LoVo (cell line): ENCODE measurements at regions not wholly inside any gene's neighbourhood (a gene's known extent, or its start where the extent isn't known, plus 50 kb on each side); places are given as distances from the start of the nearest gene placed in this dataset.

ENCODE experiments used
- DNase-seq: peaks from one replicate; pipeline ENCODE4 v3.0.0-alpha.2; 2016; ENCODE audit warnings: low spot score

DNA sequence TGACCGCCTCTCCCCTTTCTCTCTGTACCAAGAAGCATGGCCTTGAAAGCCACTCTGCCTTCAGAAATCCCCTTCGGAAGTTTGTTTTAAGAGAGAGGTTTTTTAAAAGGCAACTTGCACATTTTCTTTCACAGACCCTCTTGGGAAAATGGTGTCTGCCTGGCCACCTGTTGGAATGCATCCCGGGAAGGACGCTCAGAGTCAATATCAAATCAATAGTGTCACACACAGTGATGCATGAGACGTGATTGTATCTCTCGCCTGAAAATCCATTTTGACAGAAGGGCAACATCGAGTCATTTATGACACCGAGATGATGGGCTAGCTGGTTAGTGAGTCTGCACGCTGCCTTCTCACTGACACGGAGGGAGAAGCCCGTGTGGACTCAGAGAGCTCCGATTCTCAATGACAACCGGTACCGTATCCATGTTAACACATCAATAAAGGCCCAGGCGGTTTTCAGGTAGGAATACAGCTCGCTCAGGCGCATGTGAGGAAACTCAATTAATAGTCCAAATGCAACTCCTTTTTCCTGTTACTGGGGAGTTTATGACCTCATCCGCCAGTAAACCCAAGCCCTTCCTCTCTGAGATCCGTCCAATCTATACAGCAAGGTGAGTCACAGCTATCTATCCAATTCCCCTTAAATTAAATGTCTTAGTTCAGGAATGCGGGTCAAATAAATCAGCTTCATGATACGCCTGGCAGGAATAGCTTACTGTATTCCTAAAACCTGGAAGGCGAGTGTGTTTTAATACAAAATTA lies 621.5 kb upstream of the MKI67 start:
- no peak for DNase-seq

DNA sequence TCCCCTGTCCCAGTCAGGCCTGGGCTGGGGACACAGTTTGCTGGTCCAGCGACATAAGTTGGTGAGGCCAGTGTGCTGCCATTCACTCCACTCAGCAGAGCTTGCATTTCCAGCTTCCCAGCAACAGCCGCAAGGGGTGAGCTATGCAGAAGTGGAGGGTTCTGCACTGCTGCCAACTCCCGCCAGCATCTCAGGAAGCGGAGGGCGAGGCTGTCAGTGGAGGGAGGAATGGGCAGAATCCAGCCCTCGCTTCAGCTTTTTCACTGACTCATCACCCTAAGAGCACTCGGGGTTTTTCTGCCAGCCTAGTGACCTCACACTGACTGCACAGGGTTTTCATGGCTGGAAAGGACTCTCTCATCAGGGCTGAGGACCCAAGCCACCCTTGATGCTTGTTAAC lies 625.1 kb upstream of the MKI67 start:
- DNase-seq, result no peak

DNA sequence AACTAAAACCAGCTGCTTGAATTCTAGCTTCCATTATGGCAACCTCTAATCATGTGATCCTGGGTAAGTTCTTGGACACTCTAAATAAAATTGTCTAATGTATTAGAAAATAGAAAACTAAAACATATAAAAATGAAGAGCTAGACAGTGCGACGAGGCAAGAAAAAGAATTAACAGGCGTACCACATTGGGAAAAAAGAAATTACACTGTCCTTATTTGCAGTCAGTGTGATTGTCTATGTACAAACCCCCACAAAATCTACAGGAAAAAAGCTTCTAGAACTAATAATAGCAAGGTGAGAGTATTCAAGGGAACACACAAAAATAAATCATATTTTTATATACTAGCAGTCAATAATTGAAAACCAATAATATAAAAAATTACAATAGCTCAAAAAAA lies 625.6 kb upstream of the MKI67 start:
- no peak for DNase-seq

DNA sequence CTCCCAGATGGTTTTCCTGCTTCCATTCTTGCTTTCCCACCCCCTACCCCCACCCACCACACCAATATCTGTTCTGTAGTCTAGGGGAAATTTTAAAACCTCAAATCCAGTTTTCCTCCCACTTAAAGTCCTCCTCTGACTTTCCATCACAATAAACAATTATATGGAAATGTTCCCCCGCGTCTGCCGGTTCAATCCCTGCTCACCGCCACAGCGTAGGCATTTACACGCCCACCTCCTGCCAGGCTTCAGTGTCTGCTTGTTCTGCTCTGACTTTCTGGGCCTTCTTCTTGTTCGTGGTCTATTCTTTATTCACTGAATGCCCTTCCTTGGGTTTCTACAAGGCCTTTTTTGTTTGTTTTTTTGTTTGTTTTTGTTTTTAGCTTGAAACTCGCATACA lies 633.0 kb upstream of the MKI67 start:
- DNase-seq, result no peak

DNA sequence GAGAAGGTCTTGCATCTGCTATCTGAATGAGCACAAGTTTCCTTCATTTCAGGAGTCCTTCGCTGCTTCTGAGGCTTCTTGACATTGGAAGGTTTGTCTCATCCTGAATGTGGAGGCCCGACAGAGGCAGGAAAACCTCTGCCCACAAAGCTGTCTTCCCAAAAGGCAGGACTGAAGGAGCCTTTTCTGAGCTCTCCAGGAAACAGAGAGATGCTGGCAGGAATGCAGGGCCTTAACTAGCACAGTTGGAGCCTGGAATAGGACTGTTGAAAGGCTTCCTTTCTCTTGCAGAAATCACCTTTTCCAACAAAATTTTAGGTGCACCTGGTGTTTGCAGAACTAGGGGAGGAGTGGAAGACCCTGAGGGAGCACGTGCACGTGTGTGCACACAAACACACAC lies 637.4 kb upstream of the MKI67 start:
- no peak for DNase-seq

DNA sequence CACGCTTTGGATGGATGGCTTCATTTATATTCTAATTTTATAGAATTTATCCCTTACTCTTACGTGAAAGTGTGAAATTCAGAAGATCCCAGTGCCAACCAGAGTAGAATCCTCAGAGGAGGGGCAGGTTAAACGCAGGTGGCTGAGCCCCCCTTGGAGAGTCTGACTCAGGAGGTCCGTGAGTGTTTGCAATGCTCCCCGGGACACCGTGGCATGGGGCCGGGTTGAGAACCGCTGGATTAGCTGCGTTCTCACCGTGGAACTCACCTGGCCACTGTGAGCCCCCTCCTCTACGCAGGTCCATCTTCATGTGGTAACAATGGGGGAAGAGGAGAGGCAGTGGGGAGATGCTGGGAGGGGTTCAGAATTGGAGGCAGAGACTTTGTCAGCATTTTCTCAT lies 638.0 kb upstream of the MKI67 start:
- DNase-seq, result no peak

DNA sequence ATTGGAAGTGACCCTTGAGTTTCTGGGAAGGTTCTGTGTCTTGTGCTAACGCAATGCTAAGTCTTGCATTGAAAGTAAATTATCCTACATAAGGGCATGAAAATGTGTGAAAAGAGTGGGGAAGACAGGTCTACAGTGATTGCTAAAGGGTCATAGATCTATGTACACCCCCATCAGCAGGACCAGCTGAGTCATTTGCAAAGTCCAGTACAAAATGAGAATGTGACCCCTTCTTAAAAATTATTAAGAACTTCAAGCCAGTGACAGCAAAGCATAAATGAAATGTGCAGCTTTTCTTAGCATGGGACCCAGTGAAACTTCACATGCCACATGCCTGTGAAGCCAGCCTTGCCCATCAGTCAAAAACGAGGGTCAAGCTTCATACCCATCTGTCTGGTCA lies 640.7 kb upstream of the MKI67 start:
- no peak for DNase-seq

DNA sequence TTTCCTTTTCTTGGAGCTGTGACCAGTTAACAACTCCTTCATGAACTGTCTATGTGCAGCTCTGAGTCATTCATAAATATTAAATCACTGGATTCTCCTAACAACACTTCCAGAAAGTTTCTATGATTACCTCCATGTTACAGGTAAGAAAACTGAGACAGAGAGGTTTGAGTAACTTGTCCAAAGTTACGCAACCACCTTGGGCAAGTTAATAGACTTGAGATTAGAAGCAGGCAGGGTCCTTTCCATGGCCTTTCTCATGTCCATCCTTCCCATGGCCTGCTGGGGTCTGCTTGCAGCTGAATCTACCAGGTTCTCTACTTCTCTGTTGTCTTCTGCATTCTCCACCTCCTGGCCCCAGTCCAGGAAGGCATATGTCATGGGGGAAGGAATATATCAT lies 648.8 kb upstream of the MKI67 start:
- no peak for DNase-seq

DNA sequence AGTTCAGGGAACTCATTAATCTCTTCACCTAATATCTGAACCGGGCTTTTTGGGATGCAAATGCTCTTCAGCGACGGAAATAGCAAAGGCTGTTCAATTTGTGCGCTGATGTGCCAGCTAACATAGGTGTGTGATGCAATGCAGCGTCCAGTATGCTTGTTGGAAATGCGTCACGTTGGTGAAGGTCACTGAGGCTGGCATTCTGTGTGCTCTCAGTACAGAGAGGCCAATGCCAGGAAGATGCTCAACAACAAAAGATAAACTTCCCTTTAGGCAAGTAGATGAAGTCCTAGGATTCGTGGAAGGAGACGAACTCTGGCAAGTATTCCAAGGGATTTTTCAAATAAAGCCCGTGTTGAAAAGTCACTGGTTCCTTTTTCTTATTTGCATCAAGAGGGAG lies 649.5 kb upstream of the MKI67 start:
- no peak for DNase-seq

DNA sequence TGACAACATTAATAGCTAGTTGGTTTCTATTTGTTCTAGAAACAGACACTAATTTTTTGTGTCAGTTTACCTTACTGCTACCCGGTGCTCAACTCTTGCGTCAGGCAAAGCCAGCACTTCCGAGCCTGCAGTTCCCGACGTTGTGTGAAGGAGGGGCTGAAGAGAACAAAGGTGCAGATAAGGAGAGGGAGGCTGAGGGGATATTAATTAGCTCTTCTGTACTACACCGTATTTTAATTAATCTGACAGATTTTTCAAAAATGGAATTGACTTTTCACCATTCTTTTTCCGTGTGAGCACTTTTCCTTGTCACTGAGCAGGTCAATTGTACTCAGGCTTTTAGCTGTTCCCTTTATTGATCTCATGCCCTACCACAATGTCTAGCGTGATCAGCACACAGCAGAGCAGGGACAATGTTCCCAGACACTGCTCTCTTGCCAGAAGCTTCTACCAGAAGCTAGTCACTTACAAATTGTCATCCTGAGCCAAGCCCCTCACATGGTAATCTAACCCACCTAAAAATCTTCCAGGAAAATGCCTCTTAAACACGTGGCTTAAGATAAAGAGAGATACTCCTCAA lies 650.5 kb upstream of the MKI67 start:
- no peak for DNase-seq

DNA sequence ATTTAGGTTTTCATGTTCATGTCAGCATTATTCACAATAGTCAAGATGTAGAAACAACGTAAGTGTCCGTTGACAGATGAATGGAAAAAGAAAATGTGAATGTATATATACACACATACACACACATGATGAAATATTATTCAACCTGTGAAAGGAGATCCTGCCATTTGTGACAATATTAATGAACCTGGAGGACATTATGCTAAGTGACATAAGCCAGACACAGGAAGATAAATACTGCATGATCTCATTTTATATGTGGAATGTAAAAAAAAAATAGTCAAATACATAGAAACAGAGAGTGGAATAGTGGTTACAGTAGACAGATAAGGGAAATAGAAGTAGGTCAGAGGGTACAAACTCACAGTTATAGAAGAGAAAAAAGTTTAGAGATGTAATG lies 651.1 kb upstream of the MKI67 start:
- DNase-seq, result no peak

DNA sequence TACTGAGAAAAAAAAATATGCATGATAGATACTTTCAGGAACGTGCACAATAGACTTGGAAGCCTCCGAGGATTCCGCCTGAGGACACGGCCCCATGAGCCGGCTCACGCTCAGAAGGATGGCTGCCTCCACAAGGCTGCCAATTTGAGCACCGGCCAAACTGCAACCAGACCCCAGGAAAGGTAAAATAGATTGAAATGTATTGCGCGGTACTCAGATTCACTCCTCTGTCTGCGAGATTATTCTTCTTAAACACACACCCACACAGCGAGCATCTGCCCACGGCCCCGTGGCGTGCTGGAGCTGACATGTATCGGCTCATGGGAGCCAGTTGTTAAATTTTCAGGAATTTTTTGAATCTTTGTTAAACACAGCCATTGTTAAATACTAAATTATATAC lies 653.2 kb upstream of the MKI67 start:
- no peak for DNase-seq

DNA sequence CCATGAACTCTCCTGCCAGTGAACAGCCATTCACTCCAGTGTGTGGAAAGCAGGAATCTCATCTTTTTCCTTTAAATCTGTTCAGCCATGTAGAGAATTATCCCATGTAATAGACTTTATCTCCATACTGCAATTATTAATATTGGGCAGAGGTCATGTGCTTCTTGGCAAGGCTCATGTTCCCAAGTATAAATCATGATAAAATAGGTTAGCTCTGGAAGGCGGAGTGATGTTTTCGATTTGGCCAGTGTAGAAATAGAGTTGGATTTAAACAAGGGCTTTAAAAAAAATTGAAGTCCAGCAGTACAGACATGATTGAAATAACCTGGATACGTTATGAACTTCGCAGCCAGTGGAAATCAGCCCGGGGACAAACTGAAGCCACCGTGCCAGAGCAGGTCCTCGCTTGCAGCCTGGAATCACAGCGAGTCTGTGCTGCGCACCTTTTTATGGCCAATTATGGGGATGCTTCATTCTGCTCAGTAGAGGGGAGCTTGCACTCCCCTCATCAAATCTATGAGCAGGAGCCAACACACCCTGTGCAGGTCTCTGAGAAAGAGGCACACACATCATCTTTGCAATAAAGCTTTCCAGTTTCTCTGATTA lies 654.0 kb upstream of the MKI67 start:
- no peak for DNase-seq

DNA sequence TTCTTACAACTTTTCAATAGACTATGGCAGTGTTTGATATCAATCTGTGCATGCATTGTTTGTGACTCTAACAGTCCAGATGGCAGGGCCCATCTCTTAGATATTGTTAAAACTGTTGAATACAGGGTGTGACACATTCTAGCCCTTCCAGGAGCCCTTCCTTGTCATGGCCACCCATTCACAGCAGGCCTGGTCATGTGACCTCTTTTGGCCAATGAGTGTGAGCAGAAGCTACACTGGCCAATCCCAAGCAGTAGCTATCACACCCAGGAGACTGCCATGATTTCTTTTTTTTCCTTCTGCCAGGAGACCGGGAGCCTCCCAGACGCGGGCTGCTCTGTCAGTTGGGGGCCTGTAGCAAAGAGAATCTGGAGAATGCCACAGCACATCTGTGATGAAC lies 655.4 kb upstream of the MKI67 start:
- DNase-seq, result no peak

DNA sequence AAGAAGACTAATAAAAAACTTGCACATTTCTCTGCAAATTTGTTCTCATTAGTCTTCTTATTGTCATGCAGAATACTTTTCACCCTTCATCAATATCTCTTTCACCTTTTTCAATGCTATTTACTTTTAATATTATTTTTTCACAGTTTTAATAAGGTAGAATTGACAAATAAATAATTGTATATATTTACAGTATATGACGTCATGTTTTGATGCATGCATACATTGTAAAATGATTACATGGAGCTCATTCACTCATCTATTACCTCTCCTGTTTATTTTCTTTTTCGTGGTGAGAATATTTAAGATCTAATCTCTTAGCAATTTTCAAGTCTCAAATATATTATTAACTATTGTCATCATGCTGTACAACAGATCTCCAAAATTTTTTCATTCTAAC lies 658.2 kb upstream of the MKI67 start:
- DNase-seq, result no peak

DNA sequence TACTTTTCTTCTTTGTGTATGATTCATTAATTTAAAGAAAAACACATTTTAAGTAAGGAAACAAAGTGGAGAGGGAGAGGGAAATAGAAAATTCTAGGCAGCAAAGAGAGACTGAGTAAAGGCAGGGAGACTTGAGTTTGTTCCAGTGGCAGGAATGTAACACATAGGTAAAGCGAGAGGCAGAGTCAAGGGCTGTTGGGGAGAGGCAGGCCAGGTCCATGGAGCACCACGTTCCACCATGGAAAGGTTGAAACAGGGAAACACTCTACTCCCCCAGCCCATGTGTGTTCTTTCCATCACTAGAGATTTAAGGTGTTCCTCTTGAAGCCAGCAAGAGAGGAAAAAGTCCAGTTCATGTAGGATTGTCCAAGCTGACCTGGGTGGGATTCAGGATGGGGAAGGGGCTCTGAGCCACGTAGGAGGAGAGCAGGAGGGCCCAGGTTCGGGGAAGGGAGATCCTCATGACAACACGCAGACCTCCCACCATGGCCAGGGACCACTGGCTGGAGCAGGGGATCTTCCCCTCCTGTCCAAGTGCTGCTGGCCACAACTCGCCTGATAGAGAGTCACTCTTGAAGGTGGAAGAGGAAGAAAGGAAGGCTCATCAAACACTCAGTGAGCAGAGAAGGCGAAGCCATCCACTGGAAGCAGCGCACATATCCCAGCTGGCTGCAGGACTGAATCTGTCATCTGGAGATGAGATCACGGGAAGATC lies 666.4 kb upstream of the MKI67 start:
- DNase-seq, result no peak

DNA sequence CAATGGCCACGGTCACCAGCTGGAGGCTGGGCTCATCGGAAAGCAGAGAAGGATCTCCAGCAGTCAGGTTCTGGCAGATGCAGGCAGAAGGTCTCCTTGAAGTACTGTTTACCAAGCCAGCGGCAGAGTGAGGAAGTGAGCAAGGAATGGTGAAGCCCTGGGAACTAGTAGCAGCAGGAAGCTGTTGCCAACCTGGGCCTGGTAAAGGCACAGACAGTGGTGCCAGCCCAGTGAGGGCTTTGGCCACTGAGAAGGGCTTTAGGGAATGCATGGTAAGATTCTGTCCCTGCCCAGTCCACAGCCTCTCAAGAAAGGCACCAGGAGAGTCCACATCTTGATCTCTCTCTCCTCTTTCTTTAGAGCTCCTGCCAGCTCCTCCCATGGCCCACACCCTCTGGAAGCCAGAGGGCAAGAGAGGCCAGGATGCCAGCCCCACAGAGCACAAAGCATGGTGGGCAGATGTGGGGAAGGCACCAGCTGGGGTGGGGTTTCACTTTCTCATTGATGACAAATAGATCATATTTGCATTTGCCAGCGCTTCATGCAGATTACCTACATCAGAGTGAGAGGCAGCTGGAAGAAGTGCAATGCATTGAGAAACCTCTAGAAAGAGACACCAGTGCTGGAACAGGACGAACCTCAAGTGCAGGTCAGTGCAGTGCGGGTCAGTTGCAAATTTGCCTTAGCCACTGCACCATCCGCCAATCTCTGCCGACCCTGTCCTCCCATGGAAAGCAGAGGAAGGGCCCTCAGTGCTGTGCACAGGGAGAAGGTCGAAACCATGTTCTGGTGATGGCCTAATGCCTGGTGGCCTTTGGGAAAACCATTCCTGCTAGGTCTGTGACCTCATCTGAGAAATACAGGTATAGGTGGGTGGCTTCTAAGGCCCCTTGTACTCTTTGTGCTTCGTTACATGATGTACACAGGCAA lies 667.8 kb upstream of the MKI67 start:
- no peak for DNase-seq

DNA sequence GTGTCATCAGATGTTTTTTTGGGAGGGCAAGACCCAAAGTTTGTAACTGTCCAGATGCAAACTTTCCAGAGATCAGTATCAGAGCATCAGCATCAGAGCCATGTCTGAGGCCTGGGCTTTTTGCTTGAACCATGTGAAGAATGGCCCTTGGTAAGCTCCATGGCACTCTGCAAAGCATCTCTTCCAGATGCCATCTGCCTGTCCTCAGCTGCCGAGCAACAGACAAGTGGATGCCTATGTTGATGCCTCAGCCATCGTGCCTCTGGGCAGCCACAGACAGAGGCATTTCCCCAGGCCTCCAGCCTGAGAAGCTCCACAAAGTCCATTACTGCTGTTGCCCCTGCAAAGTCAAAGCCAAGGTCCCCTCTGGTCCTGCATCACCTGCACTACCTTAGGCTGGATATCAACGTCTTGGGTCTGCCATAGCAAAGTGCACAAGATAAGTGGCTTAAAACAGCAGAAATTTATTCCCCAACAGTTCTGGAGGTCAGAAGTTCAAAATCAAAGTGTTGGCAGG lies 670.2 kb upstream of the MKI67 start:
- no peak for DNase-seq

DNA sequence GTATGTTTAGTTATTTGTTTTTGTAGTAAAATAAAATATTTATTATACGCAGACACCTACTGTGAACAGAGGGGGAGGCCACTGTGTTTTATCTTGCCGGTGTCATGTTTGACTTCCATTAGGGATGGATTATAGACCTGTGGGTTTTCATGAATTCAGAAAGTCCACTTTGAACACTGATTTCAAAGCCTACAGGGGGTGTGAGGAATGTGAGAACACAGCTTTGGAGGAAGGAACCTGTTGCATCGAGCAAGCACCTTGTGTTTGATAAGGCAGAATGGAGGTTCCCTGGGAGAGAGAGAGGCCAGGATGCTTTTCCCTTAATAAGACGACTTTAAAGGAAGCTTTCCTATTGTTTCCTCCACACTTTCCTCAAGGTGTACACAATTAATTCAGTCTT lies 665.0 kb upstream of the MGMT start:
- no peak for DNase-seq

DNA sequence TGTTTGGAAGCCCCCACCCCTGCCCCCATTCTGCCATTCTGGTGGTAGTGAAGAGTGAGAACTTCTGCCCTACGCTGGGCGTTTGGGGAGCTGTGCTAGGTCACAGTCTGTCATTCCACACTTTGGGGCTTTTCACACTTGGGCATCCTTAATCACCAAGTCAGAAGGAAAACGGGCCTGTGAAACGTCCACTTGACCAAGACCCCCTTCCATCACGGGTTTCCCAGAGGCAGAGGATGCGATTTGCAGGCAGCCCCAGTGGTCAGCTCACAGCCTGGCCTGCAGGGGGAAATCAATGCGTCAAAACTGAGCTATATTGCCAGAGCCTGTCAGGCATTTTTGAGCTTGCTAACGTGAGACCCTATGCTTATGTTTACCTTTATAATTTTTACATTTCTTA lies 663.3 kb upstream of the MGMT start:
- DNase-seq, result no peak

DNA sequence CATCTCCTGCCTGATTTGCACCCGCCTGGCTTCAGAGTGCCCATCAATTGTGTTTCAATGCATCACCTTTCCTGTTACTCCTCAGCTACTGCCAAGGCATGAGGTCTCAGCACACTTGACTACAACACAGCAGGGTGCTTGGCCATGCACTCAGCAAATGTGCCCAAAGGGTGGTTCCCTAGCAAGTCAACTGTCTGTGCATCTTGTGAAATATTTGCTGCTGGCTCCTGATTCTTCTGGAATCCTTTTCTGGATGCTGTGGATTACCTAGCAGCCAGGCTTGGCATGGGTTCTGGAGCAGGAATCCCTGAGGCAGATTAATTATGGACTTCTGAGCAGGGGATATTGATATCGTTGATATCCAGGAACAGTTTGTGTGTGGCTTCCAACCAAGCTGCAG lies 662.6 kb upstream of the MGMT start:
- no peak for DNase-seq

DNA sequence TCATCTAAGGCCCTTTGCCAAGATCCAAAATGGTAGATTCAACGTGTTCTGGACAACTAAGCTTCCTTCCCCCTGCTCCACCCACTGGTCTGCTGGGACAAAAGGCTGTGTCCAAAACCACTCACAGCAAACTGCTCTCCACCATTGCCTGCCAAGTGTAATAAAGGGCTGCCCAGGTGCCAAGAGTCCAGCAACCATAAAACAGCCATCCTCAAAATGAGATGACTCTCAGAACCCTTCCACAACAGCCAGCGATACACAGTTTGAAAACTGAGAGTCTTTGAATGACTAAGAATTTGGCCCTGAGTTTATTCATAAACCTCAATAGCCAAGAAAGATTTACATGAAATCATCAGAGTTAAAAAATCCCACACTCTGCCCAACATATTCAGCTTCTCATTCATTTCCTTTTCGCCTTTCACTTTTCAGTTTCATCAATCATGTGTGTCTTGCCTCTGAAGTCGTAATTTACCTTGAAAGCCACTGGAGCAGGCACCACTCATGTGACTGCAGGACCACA lies 658.1 kb upstream of the MGMT start:
- DNase-seq, result no peak
